MG63 (cell line): ENCODE measurements at regions not wholly inside any gene's neighbourhood (a gene's known extent, or its start where the extent isn't known, plus 50 kb on each side); places are given as distances from the start of the nearest gene placed in this dataset.

Source experiments
- DNase-seq: peaks from one replicate; pipeline ENCODE4 v3.0.0-alpha.2; 2020
- H3K27me3 ChIP-seq: fragments of 250-450 bp; sonication (Bioruptor Pico); 2 replicates; pipeline ENCODE4 v1.5.1; 2020; ENCODE audit warnings: mild to moderate bottlenecking, moderate library complexity
- H3K36me3 ChIP-seq: fragments of 250-450 bp; sonication (Bioruptor Pico); 2 replicates; pipeline ENCODE4 v1.5.1; 2020; ENCODE audit warnings: mild to moderate bottlenecking, moderate library complexity
- H3K4me3 ChIP-seq: fragments of 250-450 bp; sonication (Bioruptor Pico); 2 replicates; pipeline ENCODE4 v1.5.1; 2020; ENCODE audit warnings: mild to moderate bottlenecking, moderate library complexity
- H3K9me3 ChIP-seq: fragments of 250-450 bp; sonication (Bioruptor Pico); 2 replicates; pipeline ENCODE4 v1.5.1; 2020; ENCODE audit warnings: mild to moderate bottlenecking, moderate library complexity

GRCh38 chr2:43045866-43046265 lies 180.5 kb downstream of the ZFP36L2 start:
- H3K36me3 ChIP-seq, result no peaks in the 10 kb centered on the region
- H3K9me3 ChIP-seq, result no peaks in the 10 kb centered on the region
- no peak for DNase-seq
- no peak overlapping the region for H3K4me3 ChIP-seq
- H3K27me3 ChIP-seq, result no peaks in the 10 kb centered on the region

GRCh38 chr2:43044093-43044681 lies 182.2 kb downstream of the ZFP36L2 start:
- Histone ChIP-seq H3K27me3 (no peaks in the 10 kb centered on the region), H3K9me3 (no peaks in the 10 kb centered on the region), H3K4me3 (no peak overlapping the region), H3K36me3 (no peaks in the 10 kb centered on the region)
- DNase-seq, result no peak

- Histone ChIP-seq H3K27me3 (no peaks in the 10 kb centered on the region), H3K36me3 (no peaks in the 10 kb centered on the region), H3K9me3 (no peaks in the 10 kb centered on the region), H3K4me3 (no peak overlapping the region)
- DNase-seq, result no peak
Observed at GRCh38 chr2:43043553-43043870, 182.9 kb downstream of the ZFP36L2 start.

- Histone ChIP-seq H3K27me3 (no peaks in the 10 kb centered on the region), H3K9me3 (no peaks in the 10 kb centered on the region), H3K4me3 (no peak overlapping the region), H3K36me3 (no peaks in the 10 kb centered on the region)
- peak; percentile 98 for DNase-seq
Observed at GRCh38 chr2:43041661-43042360, 184.6 kb downstream of the ZFP36L2 start.

GRCh38 chr2:43041173-43041591 lies 185.2 kb downstream of the ZFP36L2 start:
- H3K4me3 ChIP-seq, result no peak overlapping the region
- DNase-seq, result no peak

GRCh38 chr2:43040084-43040854 lies 186.1 kb downstream of the ZFP36L2 start:
- no peaks in the 10 kb centered on the region for H3K9me3 ChIP-seq
- no peak for DNase-seq
- no peak overlapping the region for H3K4me3 ChIP-seq
- H3K27me3 ChIP-seq, result no peaks in the 10 kb centered on the region
- no peaks in the 10 kb centered on the region for H3K36me3 ChIP-seq

More at GRCh38 chr2:43041173-43041591, 185.2 kb downstream of the ZFP36L2 start:
- no peaks in the 10 kb centered on the region for H3K36me3 ChIP-seq
- H3K27me3 ChIP-seq, result no peaks in the 10 kb centered on the region
- no peaks in the 10 kb centered on the region for H3K9me3 ChIP-seq

GRCh38 chr2:43039376-43040080 lies 186.9 kb downstream of the ZFP36L2 start:
- Histone ChIP-seq H3K27me3 (no peaks in the 10 kb centered on the region), H3K4me3 (no peak overlapping the region), H3K36me3 (no peaks in the 10 kb centered on the region), H3K9me3 (no peaks in the 10 kb centered on the region)
- DNase-seq, result no peak

- Histone ChIP-seq H3K4me3 (no peak overlapping the region), H3K9me3 (no peaks in the 10 kb centered on the region), H3K27me3 (no peaks in the 10 kb centered on the region), H3K36me3 (no peaks in the 10 kb centered on the region)
- no peak for DNase-seq
Observed at GRCh38 chr2:43038696-43039094, 187.7 kb downstream of the ZFP36L2 start.

GRCh38 chr2:43038034-43038695 lies 188.2 kb downstream of the ZFP36L2 start:
- no peak overlapping the region for H3K4me3 ChIP-seq
- DNase-seq, result no peak
- H3K36me3 ChIP-seq, result no peaks in the 10 kb centered on the region
- no peaks in the 10 kb centered on the region for H3K27me3 ChIP-seq
- no peaks in the 10 kb centered on the region for H3K9me3 ChIP-seq

GRCh38 chr2:43035922-43036321 lies 190.5 kb downstream of the ZFP36L2 start:
- H3K9me3 ChIP-seq, result no peaks in the 10 kb centered on the region
- no peak for DNase-seq
- H3K36me3 ChIP-seq, result no peaks in the 10 kb centered on the region
- H3K4me3 ChIP-seq, result no peak overlapping the region
- H3K27me3 ChIP-seq, result no peaks in the 10 kb centered on the region

GRCh38 chr2:43034921-43035320 lies 191.5 kb downstream of the ZFP36L2 start:
- Histone ChIP-seq H3K9me3 (no peaks in the 10 kb centered on the region), H3K36me3 (no peaks in the 10 kb centered on the region), H3K4me3 (no peak overlapping the region), H3K27me3 (no peaks in the 10 kb centered on the region)
- DNase-seq, result no peak

GRCh38 chr2:43034242-43034619 lies 192.2 kb downstream of the ZFP36L2 start:
- Histone ChIP-seq H3K9me3 (no peaks in the 10 kb centered on the region), H3K36me3 (no peaks in the 10 kb centered on the region), H3K4me3 (no peak overlapping the region), H3K27me3 (no peaks in the 10 kb centered on the region)
- no peak for DNase-seq

GRCh38 chr2:43033466-43034241 lies 192.8 kb downstream of the ZFP36L2 start:
- Histone ChIP-seq H3K4me3 (no peak overlapping the region), H3K27me3 (no peaks in the 10 kb centered on the region), H3K9me3 (no peaks in the 10 kb centered on the region), H3K36me3 (no peaks in the 10 kb centered on the region)
- no peak for DNase-seq

- Histone ChIP-seq H3K27me3 (no peaks in the 10 kb centered on the region), H3K4me3 (no peak overlapping the region), H3K9me3 (no peaks in the 10 kb centered on the region), H3K36me3 (no peaks in the 10 kb centered on the region)
- DNase-seq, result no peak
Observed at GRCh38 chr2:43033016-43033270, 193.5 kb downstream of the ZFP36L2 start.

- no peaks in the 10 kb centered on the region for H3K27me3 ChIP-seq
- H3K9me3 ChIP-seq, result no peaks in the 10 kb centered on the region
- no peaks in the 10 kb centered on the region for H3K36me3 ChIP-seq
- no peak overlapping the region for H3K4me3 ChIP-seq
- DNase-seq, result no peak
Observed at GRCh38 chr2:43032213-43033015, 194.0 kb downstream of the ZFP36L2 start.
